HG02610 (cell line): ENCODE measurements at regions not wholly inside any gene's neighbourhood (a gene's known extent, or its start where the extent isn't known, plus 50 kb on each side); places are given as distances from the start of the nearest gene placed in this dataset.

Experiments used
- ATAC-seq: cut with Tn5 transposase; IDR thresholded peaks from one replicate; pipeline ENCODE4 v1.9.1; 2021; ENCODE audit warnings: mild to moderate bottlenecking, moderate library complexity; ENCODE audit not compliant: unreplicated experiment

DNA sequence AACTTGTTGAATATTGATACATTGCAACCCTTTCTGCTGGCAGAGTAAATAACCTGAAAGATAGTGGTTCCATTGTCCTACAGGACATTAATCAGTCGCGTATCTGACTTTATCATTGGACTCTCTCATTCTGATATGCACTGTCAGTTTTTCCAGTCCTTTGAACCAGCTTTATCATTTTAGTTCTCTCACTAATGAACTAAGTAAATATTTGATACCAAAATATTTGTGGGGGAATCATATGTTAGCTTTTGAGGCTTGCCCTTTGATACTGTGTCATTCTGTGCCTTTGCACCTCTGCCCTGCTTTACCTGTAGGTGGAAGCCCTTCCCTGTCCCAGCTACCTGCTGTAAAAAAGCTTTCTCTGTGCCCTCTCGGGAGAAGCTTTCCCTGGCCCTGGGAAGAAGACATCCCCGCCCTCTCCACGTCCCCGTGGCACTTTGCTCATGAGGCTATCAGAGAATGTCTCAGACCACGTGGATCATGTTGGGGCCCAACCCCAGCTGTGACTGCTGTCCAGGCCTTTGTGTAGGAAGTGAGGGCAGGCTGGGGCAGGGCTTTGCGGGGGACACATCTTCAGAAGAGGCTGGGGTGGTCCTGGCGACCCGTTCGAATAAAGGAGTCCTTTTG is 117.8 kb upstream of the NXT1 start:
- no peak for ATAC-seq

DNA sequence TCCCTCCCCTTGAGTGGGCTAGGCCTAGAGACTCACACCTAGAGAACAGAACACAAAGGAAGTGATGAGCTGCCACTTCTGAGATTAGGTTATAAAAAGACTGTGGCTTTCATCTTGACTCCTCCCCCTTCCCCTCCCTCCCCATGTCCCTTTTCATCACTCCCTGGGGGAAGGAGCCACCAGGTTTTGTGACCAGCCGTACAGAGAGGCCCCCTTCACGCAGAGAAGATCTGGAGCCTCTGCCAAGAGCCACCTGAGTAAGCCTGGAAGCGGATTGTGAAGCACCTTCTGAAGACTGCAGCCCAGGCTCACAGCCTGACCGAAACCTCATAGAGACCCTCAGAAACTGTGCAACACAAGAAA is 118.4 kb upstream of the NXT1 start:
- ATAC-seq: no peak

DNA sequence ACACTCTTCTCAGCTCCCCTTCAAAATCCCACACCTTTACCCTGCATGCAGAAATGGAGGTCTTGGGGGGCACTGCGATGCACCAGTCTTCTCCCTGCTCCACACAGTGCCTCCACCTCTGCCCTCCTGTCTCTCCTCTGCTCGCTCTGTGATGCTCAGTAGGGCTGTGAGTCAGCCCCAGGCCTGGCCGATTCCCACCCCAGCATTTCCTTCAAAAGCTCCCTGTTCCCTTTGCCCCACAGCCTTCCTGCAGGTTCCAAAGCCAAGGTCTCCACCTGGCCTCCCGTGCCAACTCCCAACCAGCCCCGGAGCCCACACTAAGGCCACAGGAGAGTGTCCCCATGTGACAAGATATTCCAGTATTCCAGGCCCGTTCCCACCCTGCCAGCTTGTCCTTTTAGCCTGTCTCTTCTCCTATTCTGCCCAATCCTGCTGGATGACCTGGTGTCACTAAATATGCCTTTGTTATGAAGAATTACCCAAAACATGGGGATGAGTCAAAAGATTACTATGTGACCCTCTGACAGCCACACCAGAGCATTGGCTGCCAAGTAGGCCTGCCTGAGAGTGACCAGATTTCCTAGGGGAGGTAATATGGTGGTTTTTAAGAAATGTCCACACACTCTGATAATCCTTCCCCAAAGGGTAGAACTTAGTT is 118.9 kb upstream of the NXT1 start:
- no peak for ATAC-seq

DNA sequence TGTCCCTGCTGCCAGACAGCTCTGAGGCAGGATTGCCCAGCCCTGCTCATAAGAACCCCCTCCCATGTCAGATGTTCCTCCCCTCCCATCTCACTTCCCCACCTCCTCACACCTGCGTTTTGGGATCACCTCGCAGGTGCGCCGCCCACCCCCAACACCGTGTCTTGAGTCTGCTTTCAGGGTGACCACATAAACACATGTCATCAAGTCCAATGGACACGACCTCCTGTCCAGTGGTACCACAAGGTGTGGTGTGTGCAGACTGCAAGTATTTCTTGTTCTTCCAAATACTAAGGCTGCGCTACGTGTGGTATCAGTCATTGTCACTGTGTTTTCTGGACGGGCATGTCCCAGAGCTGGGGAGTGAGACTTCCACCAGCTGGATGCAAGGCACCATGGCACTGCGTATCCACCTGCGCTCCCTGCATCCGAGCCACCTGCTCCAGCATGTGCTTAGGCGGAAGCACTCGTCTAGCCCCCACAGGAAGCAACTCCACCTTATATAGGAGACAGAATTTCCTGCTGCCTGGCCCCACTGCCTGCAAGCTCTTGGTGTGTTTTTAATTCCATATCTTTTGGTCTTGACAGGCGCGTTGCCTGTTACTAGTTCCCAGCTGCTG is 119.7 kb upstream of the NXT1 start:
- ATAC-seq: no peak

DNA sequence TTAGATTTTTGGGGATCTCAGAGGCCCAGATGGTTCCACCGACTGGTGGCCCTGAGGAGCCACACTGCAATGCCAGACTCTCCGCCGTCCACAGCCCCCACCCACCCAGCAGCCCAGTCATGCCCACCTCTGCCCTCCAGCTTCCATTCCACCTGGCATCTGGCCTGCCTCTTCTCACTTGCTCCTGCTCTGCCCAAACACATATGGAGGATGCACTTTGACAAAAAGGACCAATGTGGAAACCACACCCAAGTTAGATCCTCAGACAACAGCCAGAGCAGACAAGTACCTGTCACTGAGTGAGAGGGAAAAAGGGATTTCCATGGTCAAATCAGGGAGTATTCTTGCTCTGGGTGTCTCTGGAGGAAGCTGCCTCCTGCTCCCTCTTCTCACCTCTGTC is 120.6 kb upstream of the NXT1 start:
- no peak for ATAC-seq

DNA sequence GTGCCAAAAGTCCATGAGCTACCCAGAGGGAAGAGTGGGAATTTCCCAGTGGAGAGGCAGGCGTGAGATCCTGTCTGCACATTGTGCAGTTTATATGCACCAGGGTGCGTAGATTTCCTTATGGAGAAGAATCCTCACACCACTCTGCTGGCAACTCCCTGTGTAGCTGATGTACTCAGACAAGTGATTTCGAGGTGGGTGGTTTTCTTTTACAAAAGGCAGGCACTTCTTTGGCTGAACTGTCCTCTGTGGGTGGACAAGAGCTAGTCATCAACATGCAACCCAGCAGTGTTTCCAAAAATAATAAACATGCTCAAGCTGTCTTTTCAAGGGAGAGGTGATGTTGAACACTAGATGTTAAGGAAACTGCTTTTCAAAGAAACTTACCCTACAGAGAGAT is 121.7 kb upstream of the NXT1 start:
- ATAC-seq: no peak

DNA sequence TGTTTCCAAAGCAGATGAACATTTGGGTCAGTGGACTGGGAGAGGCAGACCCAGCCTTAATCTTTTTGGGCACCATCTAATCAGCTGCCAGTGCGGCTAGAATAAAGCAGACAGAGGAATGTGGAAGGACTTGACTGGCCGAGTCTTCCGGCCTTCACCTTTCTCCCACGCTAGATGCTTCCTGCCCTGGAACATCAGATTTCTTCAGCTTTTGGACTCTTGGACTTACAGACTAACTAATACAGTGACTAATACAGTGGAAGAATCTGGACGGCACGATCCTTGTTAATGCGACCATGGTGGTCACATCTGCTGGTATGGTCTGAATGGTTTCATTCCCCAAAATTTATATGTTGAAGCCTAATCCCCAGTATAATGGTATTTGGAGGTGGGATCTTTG is 122.6 kb upstream of the NXT1 start:
- no peak for ATAC-seq

DNA sequence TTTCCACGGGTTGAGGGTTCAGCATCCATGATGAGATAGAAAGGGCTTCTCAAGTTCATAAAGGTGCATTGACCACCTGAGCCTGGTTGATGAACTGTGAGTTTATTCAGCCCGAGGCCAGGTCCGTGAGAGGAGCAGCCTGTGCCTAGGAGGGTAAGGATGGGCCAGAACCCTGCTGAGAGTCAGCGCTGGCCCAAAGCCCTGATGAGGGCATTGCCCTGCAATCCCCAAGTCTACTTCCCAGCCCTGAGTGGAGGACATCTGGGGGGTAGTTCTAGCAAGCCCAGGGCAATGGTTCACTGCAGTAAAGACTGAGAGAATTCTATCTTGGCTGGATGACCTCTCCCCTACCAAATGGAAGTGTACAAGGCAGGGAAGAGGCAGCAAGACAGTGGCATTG is 123.3 kb upstream of the NXT1 start:
- no peak for ATAC-seq

DNA sequence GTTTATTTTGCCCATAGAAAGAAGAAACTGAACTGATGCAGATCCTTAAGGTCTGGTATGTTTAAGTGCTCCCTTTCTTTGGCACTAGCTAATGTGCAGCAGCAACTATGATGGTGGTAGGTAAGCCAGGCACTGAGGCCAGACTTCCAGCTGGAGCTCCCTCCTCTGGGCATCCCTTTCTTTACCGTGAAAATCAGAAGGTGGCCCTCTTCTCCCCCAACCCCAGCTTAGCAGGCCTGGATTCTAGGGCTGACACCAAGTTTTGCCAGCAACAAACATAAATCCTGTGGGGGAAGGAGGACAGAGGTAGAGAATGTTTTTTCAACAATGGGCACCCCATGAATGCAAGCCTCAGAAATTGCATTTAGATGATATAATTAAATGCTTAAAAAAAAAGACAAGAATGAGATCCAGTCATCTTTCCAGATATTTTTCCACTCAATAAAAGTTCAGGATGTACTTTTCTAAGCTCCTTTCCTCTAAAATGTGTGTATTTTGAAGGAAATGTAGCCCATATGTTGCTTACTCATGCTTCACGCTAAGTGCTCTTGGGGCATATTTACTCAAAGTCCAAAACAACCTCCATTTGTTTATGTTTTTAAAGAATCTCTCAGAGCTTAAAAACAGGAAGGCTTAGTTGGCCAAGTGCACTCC is 123.9 kb upstream of the NXT1 start:
- ATAC-seq: no peak

DNA sequence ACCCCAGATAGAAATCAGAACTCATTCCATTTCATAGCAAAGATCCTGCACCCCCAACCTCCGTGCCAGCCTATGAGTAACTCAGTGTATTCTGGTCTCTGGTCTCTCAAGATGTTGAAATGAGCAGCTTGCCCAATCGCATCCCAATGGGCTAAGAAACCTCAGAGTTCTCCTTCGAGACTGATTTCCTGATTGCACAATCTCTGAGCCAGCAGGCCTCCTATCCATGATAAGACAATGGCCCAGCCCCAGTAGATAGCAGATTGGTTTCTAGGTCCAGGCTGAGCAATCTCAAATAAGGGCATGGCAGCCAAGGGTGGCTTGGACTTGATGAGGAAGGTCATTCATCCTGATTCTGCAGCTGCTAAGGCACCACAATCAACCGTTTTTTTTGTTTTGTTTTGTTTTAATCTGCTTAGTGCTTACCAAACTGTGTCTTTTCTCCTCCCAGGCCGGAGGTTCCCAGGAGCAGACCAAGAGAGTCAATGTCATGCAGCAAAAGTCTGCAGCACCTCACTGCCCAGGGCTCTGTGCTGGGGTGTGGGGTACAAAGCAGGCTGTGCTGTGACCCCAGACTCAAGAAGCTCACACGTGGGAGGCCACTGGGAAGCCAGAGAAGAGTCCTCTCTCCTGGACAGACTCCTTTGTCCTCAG is 125.1 kb upstream of the NXT1 start:
- ATAC-seq: no peak

DNA sequence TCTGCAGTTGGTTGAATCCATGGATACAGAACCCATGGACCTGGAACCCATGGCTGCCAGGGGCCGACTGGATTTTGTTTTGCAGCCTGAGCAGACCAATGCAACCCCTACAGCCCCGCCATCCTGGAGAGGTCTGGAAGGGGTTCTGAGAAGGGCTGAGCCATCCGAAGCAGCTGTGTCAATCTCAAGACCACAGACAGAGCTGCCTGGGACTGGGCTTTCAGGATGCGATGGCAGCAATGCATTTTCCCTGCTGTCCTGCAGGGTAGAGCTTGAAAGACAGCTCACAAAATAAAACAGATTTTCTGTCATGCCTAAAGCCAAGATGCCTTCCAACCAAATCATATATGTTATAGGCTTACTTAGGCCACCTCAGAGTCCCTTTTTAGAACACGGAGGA is 125.8 kb upstream of the NXT1 start:
- ATAC-seq: no peak

DNA sequence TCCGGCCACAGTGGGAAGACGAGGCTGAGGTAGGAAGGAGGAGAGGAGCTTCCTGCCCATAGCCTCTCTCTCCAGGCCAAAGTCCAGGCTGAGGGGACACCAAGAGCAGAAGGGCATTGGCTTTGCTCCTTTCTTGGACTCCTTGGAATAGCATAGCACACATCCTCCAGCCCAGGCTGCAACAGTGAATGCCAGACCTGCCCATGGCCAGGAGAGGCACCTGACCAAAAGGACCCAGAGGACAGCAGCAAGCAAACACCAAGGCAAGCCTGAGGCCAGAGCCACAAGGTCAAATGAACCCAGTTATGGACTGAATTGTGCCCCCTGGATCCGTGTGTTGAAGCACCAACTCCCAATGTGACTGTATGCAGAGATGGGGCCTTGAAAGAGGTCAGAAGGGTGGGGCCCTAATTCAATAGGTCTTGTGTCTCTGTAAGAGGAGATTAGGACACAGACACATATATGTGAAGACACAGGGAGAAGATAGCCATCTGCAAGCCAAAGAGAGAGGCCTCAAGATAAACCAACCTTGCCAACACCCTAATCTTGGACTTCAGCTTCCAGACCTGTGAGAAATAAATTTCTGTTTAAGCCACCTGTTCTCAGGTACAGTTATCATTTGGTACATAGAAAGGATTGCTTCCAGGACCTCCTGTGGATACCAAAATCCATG is 126.5 kb upstream of the NXT1 start:
- no peak for ATAC-seq

DNA sequence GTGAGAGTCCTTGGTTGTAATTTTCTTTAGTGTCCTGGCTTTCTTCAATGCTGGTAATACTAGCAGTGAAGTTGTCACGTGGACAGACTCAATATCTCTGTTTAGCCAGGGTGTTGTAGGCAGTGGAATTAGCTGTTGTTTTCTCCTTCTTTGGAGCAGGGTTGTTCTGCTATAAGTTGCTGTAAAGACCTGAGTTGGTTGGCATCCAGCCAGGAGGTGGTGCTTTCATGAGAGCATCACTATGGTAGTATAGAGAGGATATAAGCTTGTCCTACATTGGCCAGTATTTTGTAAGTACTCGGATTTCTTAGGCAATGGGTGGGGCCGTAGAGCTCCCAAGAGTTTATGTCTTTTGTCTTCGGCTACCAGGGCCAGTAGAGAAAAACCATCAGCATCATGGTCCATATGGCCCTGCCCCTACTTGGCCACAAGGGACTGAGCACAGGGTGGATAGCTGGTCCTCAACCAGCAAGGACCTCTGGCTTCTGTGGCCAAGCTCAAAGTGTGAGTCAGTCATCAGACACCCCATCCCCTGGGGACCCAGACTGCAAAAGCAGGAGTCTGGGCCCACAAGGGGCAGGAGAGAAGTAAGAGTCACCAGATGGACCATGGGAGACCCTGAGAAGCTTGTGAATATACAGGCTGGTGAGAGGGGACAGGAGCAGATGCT is 127.9 kb upstream of the NXT1 start:
- ATAC-seq: no peak

DNA sequence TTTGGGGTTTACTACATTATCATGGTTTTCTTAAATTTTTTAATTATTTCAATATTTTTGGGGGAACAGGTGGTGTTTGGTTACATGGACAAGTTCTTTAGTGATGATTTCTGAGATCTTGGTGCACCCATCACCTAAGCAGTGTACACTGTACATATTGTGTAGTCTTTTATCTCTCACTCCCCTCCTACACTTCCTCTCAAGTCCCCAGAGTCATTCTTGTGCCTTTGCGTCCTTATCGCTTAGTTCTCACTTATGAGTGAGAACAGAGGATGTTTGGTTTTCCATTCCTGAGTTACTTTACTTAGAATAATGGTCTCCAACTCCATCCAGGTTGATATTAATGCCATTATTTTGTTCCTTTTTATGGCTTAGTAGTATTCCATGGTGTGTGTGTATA is 130.9 kb upstream of the CD93 start:
- ATAC-seq: no peak

DNA sequence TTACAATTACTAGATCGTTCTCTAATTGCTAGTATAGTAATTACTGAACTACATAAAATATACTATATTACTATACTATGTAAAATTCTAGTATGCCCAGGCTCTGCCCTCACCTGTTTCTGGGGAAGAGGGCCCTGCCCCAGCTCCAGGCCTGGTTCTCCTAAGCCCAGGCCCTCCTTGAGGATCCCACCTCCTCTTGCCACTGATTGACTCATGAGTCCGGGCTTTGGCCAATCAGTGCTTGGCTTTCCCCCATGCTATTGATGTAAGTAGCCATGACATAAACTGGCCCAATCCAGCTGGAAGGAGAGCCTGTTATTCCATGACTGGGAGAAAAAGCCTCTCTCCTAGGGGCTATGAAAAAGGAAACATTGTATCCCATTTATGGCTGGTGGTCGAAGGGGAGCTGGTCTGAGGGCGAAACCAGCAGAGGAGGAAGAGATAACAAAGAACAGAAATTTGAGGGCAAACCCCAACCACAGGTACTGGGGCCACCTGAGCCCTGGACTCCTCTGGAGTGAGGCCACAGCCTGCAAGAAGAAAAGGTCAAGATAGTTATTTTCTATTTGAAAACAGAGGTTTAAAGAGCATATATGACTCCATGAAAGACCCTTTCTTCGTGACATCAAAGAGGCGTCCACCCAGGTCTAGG is 129.3 kb upstream of the CD93 start:
- ATAC-seq: no peak

DNA sequence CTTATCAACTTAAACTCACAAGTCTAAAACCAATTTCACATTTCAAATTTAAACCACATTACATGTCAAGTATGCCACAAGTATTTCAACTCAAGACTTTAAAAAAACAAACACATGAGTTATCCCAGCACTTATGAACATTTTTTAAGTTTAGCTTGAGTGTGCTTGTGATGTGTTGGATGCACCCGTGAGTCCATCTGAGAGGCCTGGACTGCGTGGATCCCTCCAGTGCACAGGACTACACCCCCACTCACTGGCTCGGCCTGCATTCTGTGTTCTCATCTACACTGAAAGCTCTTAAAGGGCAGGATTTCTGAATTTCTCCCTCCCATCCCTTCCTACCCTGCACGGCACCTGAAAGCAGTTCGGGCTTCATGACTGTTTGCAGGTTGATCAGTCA is 128.8 kb upstream of the CD93 start:
- ATAC-seq: no peak

DNA sequence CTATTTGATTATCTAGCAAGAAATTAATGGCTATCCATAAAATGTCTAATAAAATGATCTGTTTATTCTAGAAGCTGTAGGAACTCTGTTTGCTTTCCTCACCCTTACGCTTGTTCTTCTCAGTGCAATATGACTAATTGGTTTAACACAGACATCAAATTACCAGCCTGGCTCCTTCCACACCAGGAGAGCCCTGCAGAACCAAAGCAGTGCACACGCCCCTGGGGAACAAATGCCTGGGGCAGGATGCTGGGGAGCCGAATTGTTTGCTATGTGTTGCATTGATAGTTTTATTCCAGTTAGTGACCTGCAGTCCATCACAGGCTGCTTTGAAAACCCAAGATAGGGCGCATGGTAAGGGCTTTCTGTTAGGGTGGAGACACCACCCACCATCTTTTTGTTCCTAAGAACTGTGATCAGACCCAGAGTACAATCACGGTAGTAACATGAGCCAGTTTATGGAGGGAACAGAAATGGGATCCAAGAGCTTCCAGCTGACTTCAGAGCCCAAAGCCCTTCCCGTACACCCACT is 126.4 kb upstream of the CD93 start:
- ATAC-seq: no peak

DNA sequence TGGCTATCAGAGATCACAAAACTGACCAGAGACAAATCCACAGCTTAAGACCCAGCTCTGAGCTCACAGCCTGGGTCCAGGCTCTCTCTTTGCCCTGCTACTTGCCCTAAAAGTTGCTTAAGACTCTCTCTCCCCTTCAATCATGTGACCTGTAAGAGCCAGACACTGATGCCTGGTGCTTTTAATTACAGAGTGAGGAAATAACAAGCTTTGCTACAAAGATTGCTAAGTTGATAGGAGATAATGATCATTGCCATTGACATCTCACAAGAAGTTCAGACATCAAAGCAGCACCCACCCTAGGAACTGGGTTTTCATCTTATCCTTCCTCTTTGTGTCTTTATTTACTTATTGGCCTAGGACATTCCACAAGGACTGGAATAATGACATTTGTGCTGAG is 125.9 kb upstream of the CD93 start:
- no peak for ATAC-seq

DNA sequence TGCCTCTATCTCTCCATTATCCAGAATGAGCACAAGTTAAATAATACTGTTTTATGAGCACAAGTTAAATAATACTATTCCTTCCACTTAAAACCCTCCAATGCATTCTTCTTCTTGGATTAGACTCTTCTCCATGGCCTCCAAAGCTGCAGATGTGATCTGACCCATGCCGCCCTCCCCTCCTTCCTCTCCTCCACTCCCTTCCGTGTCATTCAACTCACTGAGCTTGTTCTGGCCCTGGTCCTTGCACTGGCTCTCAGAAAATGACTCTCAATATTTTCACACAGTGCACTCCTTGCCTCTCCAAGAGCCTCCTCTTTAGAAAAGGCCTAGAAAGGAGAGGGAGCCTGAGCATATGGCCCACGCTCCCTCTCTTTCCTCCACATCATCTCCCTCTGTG is 125.0 kb upstream of the CD93 start:
- ATAC-seq: no peak
